IMR-90 (cell line): ENCODE measurements at regions not wholly inside any gene's neighbourhood (a gene's known extent, or its start where the extent isn't known, plus 50 kb on each side); places are given as distances from the start of the nearest gene placed in this dataset.

ENCODE experiments used
- ATAC-seq: fragments of 200-7000 bp; cut with Tn5 transposase; 2 replicates; pipeline ENCODE4 v1.9.1; 2020; ENCODE audit warnings: low read depth, mild to moderate bottlenecking, moderate library complexity
- BruUV-seq: library from RNA; stranded (reverse); fragments of 400-500 nt; replicated peaks from 2 replicates; lab custom pipeline; 2021; lab: Mats Ljungman, UMichigan
- CTCF ChIA-PET: fragments of 300-600 bp; formaldehyde crosslinking; extraction: SDS; loops from one replicate; lab custom pipeline; 2021; ENCODE audit warnings: antibody characterized with exemption; lab: Yijun Ruan, JAX
- POLR2A ChIA-PET: fragments of 300-600 bp; sonication (Branson Sonifier 250); formaldehyde crosslinking; loops from one replicate; lab custom pipeline; 2022; ENCODE audit warnings: antibody characterized with exemption; ENCODE audit not compliant: unreplicated experiment; lab: Charles Lee
- DNase-seq: peaks from one replicate; pipeline ENCODE4 v3.0.0; 2013
- H2AFZ ChIP-seq: replicated peaks from 2 replicates; pipeline ENCODE3; 2013; ENCODE audit warnings: low read length, mild to moderate bottlenecking; ENCODE audit not compliant: poor library complexity
- H2AK5ac ChIP-seq: 2 replicates; pipeline ENCODE4 v1.6.1; 2013; ENCODE audit warnings: low read depth, low read length, inconsistent platforms
- H2AK9ac ChIP-seq: replicated peaks from 2 replicates; pipeline ENCODE3; 2013; ENCODE audit warnings: mild to moderate bottlenecking, low read depth, low read length, moderate library complexity; ENCODE audit not compliant: poor library complexity
- H2BK120ac ChIP-seq: 2 replicates; pipeline ENCODE4 v1.6.1; 2013; ENCODE audit warnings: low read depth, low read length, inconsistent platforms
- H2BK15ac ChIP-seq: 3 replicates; pipeline ENCODE4 v1.6.1; 2013; ENCODE audit warnings: low read depth, low read length, inconsistent platforms
- H2BK20ac ChIP-seq: 2 replicates; pipeline ENCODE4 v1.6.1; 2013; ENCODE audit warnings: low read depth, mild to moderate bottlenecking, inconsistent platforms, low read length, moderate library complexity
- H2BK5ac ChIP-seq: 2 replicates; pipeline ENCODE4 v1.6.1; 2013; ENCODE audit warnings: mild to moderate bottlenecking, low read depth, low read length, inconsistent platforms; ENCODE audit not compliant: poor library complexity, severe bottlenecking
- H3K14ac ChIP-seq: replicated peaks from 2 replicates; pipeline ENCODE4 v1.6.1; 2013; ENCODE audit warnings: low read depth, low read length, inconsistent platforms
- H3K18ac ChIP-seq: 2 replicates; pipeline ENCODE4 v1.6.1; 2013; ENCODE audit warnings: low read depth, low read length, control low read depth
- H3K23ac ChIP-seq: 2 replicates; pipeline ENCODE4 v1.6.1; 2013; ENCODE audit warnings: low read depth, low read length, inconsistent platforms
- H3K27ac ChIP-seq: 2 replicates; pipeline ENCODE4 v1.5.1; 2013; ENCODE audit warnings: mild to moderate bottlenecking, control low read depth, low read length; ENCODE audit not compliant: insufficient read depth
- H3K27me3 ChIP-seq: 2 replicates; pipeline ENCODE4 v1.6.1; 2013; ENCODE audit warnings: low read length; ENCODE audit not compliant: control insufficient read depth, insufficient read depth
- H3K36me3 ChIP-seq: 2 replicates; pipeline ENCODE4 v1.6.1; 2013; ENCODE audit warnings: low read length, mixed read lengths; ENCODE audit not compliant: control insufficient read depth, insufficient read depth
- H3K4ac ChIP-seq: 2 replicates; pipeline ENCODE4 v1.6.1; 2013; ENCODE audit warnings: low read depth, low read length, inconsistent platforms
- H3K4me1 ChIP-seq: 2 replicates; pipeline ENCODE4 v1.6.1; 2013; ENCODE audit warnings: low read length, mixed read lengths; ENCODE audit not compliant: control insufficient read depth, insufficient read depth
- H3K4me2 ChIP-seq: 2 replicates; pipeline ENCODE4 v1.6.1; 2013; ENCODE audit warnings: low read depth, mild to moderate bottlenecking, control low read depth, low read length, moderate library complexity
- H3K4me3 ChIP-seq: 2 replicates; pipeline ENCODE4 v1.5.1; 2013; ENCODE audit warnings: low read depth, mild to moderate bottlenecking, control low read depth, low read length, moderate library complexity; ENCODE audit not compliant: insufficient read depth
- H3K56ac ChIP-seq: 2 replicates; pipeline ENCODE4 v1.6.1; 2013; ENCODE audit warnings: low read length, inconsistent platforms; ENCODE audit not compliant: insufficient read depth; ENCODE audit errors: extremely low read depth
- H3K79me1 ChIP-seq, 2 experiments: 2 replicates each; pipeline ENCODE4 v1.6.1; 2013; ENCODE audit warnings: low read length in 2 of 2, inconsistent platforms in 1 of 2, low read depth in 1 of 2
- H3K9ac ChIP-seq: 2 replicates; pipeline ENCODE4 v1.6.1; 2013; ENCODE audit warnings: low read depth, low read length, control low read depth
- H3K9me1 ChIP-seq: 2 replicates; pipeline ENCODE4 v1.6.1; 2013; ENCODE audit warnings: low read length, inconsistent platforms; ENCODE audit not compliant: insufficient read depth
- H3K9me3 ChIP-seq: 2 replicates; pipeline ENCODE4 v1.6.1; 2013; ENCODE audit warnings: low read length; ENCODE audit not compliant: control insufficient read depth, insufficient read depth
- H4K20me1 ChIP-seq: 2 replicates; pipeline ENCODE4 v1.6.1; 2013; ENCODE audit warnings: low read length, inconsistent platforms; ENCODE audit not compliant: insufficient read depth
- H4K5ac ChIP-seq: 2 replicates; pipeline ENCODE4 v1.6.1; 2013; ENCODE audit warnings: mild to moderate bottlenecking, low read depth, low read length, control low read depth
- H4K8ac ChIP-seq, 2 experiments: 2 replicates each; pipeline ENCODE4 v1.6.1; 2013; ENCODE audit warnings: low read depth in 2 of 2, low read length in 2 of 2, control low read depth in 1 of 2, inconsistent platforms in 1 of 2
- H4K91ac ChIP-seq: 2 replicates; pipeline ENCODE4 v1.6.1; 2013; ENCODE audit warnings: low read depth, low read length, inconsistent platforms; ENCODE audit not compliant: insufficient read depth
- BHLHE40 ChIP-seq: fragments of 150-350 bp; IDR thresholded peaks from 2 replicates; pipeline ENCODE4 v1.6.1; 2016; ENCODE audit warnings: mild to moderate bottlenecking, low read depth, low read length
- CEBPB ChIP-seq: IDR thresholded peaks from 2 replicates; pipeline ENCODE4 v1.6.1; 2012; ENCODE audit warnings: low read depth, low read length, improper control_type of control experiment
- CHD1 ChIP-seq: IDR thresholded peaks from 2 replicates; pipeline ENCODE4 v1.6.1; 2012; ENCODE audit warnings: low read depth, low read length, improper control_type of control experiment
- CTCF ChIP-seq: conservative IDR thresholded peaks from 2 replicates; pipeline ENCODE4 v1.5.1; 2012; ENCODE audit warnings: mild to moderate bottlenecking, low read depth, low read length, improper control_type of control experiment
- FOS ChIP-seq: fragments of 150-350 bp; IDR thresholded peaks from 2 replicates; pipeline ENCODE4 v1.6.1; 2016; ENCODE audit warnings: low read depth, low read length
- MAFK ChIP-seq: IDR thresholded peaks from 2 replicates; pipeline ENCODE4 v1.6.1; 2012; ENCODE audit warnings: low read depth, low read length, improper control_type of control experiment
- MAZ ChIP-seq: IDR thresholded peaks from 2 replicates; pipeline ENCODE4 v1.6.1; 2012; ENCODE audit warnings: low read depth, mild to moderate bottlenecking, low read length, improper control_type of control experiment, moderate library complexity, borderline replicate concordance
- MXI1 ChIP-seq: IDR thresholded peaks from 2 replicates; pipeline ENCODE4 v1.6.1; 2012; ENCODE audit warnings: low read depth, mild to moderate bottlenecking, low read length, moderate library complexity, borderline replicate concordance
- NFE2L2 ChIP-seq: fragments of 150-350 bp; IDR thresholded peaks from 2 replicates; pipeline ENCODE4 v1.6.1; 2016; ENCODE audit warnings: low read depth, mild to moderate bottlenecking, low read length
- POLR2A ChIP-seq: IDR thresholded peaks from 2 replicates; pipeline ENCODE4 v1.6.1; 2012; ENCODE audit warnings: mild to moderate bottlenecking, low read depth, low read length
- RAD21 ChIP-seq: IDR thresholded peaks from 2 replicates; pipeline ENCODE4 v1.6.1; 2012; ENCODE audit warnings: low read length, improper control_type of control experiment
- RCOR1 ChIP-seq: IDR thresholded peaks from 2 replicates; pipeline ENCODE4 v1.6.1; 2012; ENCODE audit warnings: mild to moderate bottlenecking, low read length, improper control_type of control experiment; ENCODE audit not compliant: insufficient replicate concordance
- RFX5 ChIP-seq: IDR thresholded peaks from 2 replicates; pipeline ENCODE4 v1.8.0; 2012; ENCODE audit warnings: low read depth, mild to moderate bottlenecking, low read length, moderate library complexity
- SMC3 ChIP-seq: fragments of 150-350 bp; IDR thresholded peaks from 2 replicates; pipeline ENCODE4 v1.6.1; 2016; ENCODE audit warnings: low read depth, mild to moderate bottlenecking, antibody characterized with exemption, low read length, moderate library complexity
- WGBS, 2 experiments: methylation state at CpG; one replicate each; pipeline versions ENCODE4 v1.1.5 to v1.1.7; 2013; ENCODE audit warnings: missing lambda C conversion rate in 2 of 2; ENCODE audit not compliant: insufficient read length in 1 of 2; ENCODE audit errors: extremely low coverage in 2 of 2; 5-methylcytosine and 5-hydroxymethylcytosine counted together
- dilution Hi-C: fragments of 300-500 bp; cut with HindIII; formaldehyde crosslinking; loops from one replicate; pipeline ENCODE4 v1.14.3; 2018; ENCODE audit warnings: low sequenced_read_pairs; ENCODE audit not compliant: unreplicated experiment
- in situ Hi-C: fragments of 300-500 bp; cut with MboI; formaldehyde crosslinking; loops from 3 replicates; pipeline ENCODE4 v1.14.3; 2019; ENCODE audit warnings: low sequenced_read_pairs, inconsistent platforms, mixed read lengths
- intact Hi-C: fragments of 100-400 bp; cut with micrococcal nuclease; formaldehyde crosslinking; loops from 2 replicates; pipeline ENCODE4 v1.10.0; 2022
- TF ChIP-seq, protein P1 (sequence below): fragments of 150-350 bp; IDR thresholded peaks from 2 replicates; pipeline ENCODE4 v1.6.1; 2017; ENCODE audit warnings: mild to moderate bottlenecking, antibody characterized with exemption, low read length, low read depth
- TF ChIP-seq, protein P2 (sequence below): fragments of 150-350 bp; IDR thresholded peaks from 2 replicates; pipeline ENCODE4 v1.6.1; 2016; ENCODE audit warnings: low read depth, mild to moderate bottlenecking, low read length, moderate library complexity, borderline replicate concordance

- Histone ChIP-seq H3K4me3 (no peak overlapping the region), H3K56ac (peak overlapping the region; percentile 84), H3K4me1 (peaks cover 28% of the 10 kb centered on the region), H3K9me1 (peaks cover 7% of the 10 kb centered on the region; the same call in 1 of the 2 replicates), H3K27ac (peak overlapping the region; percentile 94), H3K79me1 (no peaks in the 10 kb centered on the region; a peak in 1 of 4 replicates), H4K5ac (peak overlapping the region; percentile 95), H2AK9ac (no peak overlapping the region), H2BK15ac (peak overlapping the region; percentile 88), H3K18ac (peak overlapping the region; percentile 86), H3K23ac (peak overlapping the region; percentile 26), H3K14ac (peak overlapping the region; percentile 69), H2BK20ac (peak overlapping the region; percentile 84), H2AFZ (peak overlapping the region; percentile 89), H3K4ac (peak overlapping the region; percentile 94), H3K9ac (peak overlapping the region; percentile 81), H2AK5ac (peak overlapping the region; percentile 54), H3K27me3 (no peaks in the 10 kb centered on the region), H2BK120ac (peak overlapping the region; percentile 89), H4K20me1 (no peaks in the 10 kb centered on the region), H3K36me3 (no peaks in the 10 kb centered on the region), H2BK5ac (peak overlapping the region; percentile 90), H3K4me2 (peak overlapping the region; percentile 85), H3K9me3 (no peaks in the 10 kb centered on the region), H4K8ac (peak overlapping the region; percentile 65 to 70), H4K91ac (peak overlapping the region; percentile 89)
- ChIA-PET POLR2A (interaction anchor here (1.1 kb wide), 1 partner anchor 83 kb away, joined by 4 read pairs; the partner anchor contains the start of gene RASL11A), CTCF (interaction anchor here (0.5 to 6.5 kb wide), 5 partner anchors 8 to 407 kb away, joined by 3 to 28 read pairs (median 4); partner anchors contain the start of gene RPL21)
- DNase-seq (no peak), ATAC-seq (no peak)
- in situ Hi-C loops (loop anchor here (10.0 kb wide), 1 partner anchor 169 kb away; no protein-coding TSS in a partner anchor), dilution Hi-C loops (no loop called here), intact Hi-C loops (loop anchor here (1.0 to 10.0 kb wide), 3 partner anchors 81 to 279 kb away; no protein-coding TSS in a partner anchor)
- no CpG with 5 or more reads among the region's 3 CpGs for WGBS, 2 experiments
- no TSS peak for BruUV-seq
- TF ChIP-seq SMC3 (no peak), RFX5 (no peak), RAD21 (no peak), FOS (no peak), POLR2A (no peak), BHLHE40 (no peak), RCOR1 (no peak), NFE2L2 (no peak), MXI1 (no peak), CHD1 (no peak), MAZ (no peak), CTCF (no peak), MAFK (no peak), CEBPB (no peak)
- TF ChIP-seq, protein P1, sequence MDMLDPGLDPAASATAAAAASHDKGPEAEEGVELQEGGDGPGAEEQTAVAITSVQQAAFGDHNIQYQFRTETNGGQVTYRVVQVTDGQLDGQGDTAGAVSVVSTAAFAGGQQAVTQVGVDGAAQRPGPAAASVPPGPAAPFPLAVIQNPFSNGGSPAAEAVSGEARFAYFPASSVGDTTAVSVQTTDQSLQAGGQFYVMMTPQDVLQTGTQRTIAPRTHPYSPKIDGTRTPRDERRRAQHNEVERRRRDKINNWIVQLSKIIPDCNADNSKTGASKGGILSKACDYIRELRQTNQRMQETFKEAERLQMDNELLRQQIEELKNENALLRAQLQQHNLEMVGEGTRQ, result no peak
- TF ChIP-seq, protein P2, sequence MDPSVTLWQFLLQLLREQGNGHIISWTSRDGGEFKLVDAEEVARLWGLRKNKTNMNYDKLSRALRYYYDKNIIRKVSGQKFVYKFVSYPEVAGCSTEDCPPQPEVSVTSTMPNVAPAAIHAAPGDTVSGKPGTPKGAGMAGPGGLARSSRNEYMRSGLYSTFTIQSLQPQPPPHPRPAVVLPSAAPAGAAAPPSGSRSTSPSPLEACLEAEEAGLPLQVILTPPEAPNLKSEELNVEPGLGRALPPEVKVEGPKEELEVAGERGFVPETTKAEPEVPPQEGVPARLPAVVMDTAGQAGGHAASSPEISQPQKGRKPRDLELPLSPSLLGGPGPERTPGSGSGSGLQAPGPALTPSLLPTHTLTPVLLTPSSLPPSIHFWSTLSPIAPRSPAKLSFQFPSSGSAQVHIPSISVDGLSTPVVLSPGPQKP, result no peak
Observed at GRCh38 chr13:27353708-27354107, 70.7 kb upstream of the GTF3A start.
